ENCODE measurements at regions not wholly inside any gene's neighbourhood (a gene's known extent, or its start where the extent isn't known, plus 50 kb on each side); places are given as distances from the start of the nearest gene placed in this dataset.

DNA sequence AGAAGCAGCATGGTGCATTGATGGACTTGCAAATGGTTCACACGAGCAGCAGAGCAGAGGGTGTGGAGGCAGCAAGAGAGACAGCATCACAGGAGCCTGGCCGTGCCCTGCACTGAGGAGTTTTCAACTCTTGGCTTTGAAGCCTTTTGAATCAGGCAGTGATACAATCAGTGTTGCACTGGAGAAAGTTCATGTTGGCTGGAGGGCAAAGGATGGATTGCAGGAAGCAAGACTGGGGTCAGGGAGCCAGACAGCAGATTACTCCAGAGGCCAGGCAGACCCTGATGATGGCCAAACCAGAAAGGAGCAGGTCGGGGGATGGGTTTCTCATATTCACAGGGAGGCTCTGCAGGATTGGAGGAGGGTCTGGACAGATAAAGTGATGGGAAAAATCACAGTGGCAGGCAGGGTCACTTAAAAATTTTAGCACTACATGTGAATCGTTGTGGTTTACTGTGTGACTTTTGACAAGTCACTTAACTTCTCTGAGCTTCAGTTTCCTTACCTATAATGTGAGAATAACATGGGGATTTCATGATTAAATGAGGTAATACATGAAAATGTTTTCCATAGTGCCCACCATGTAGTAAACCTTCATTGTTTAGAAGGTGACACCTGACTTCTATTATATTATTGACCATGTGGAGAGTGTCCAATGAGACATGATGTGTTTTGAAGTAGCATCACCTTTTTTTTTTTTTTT, 125.3 kb downstream of the SALL1 start:
- peaks cover 0 to 7% of the 10 kb centered on the region in 2 experiments for H3K27me3 ChIP-seq (ENCODE audit: control insufficient read depth in 1 of 2, insufficient read depth in 2 of 2, low read length in 2 of 2)
- Mint-ChIP-seq H3K4me1 (ENCODE audit: low read depth) (no peaks in the 10 kb centered on the region), H3K9me3 (no peaks in the 10 kb centered on the region), H3K27me3 (peaks cover 15% of the 10 kb centered on the region), H3K27ac (no peak overlapping the region), H3K36me3 (ENCODE audit: low read depth) (no peaks in the 10 kb centered on the region), H3K4me3 (no peak overlapping the region)
- ChIA-PET CTCF (no interaction called here), POLR2A (no interaction called here)
- TF ChIP-seq, protein P1, sequence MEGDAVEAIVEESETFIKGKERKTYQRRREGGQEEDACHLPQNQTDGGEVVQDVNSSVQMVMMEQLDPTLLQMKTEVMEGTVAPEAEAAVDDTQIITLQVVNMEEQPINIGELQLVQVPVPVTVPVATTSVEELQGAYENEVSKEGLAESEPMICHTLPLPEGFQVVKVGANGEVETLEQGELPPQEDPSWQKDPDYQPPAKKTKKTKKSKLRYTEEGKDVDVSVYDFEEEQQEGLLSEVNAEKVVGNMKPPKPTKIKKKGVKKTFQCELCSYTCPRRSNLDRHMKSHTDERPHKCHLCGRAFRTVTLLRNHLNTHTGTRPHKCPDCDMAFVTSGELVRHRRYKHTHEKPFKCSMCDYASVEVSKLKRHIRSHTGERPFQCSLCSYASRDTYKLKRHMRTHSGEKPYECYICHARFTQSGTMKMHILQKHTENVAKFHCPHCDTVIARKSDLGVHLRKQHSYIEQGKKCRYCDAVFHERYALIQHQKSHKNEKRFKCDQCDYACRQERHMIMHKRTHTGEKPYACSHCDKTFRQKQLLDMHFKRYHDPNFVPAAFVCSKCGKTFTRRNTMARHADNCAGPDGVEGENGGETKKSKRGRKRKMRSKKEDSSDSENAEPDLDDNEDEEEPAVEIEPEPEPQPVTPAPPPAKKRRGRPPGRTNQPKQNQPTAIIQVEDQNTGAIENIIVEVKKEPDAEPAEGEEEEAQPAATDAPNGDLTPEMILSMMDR (IDR thresholded peaks at IDR 0.05) = no peak
- H3K36me3 ChIP-seq (ENCODE audit: insufficient read depth, low read length) = no peaks in the 10 kb centered on the region
- intact Hi-C loops (cut with DNase I, micrococcal nuclease) = no loop called here
- no peaks in the 10 kb centered on the region for H3K4me1 ChIP-seq (ENCODE audit: insufficient read depth, low read length)
- H3K27ac ChIP-seq (ENCODE audit: low read depth in 1 of 2, low read length in 2 of 2) = no peak overlapping the region
- peaks cover 0 to 11% of the 10 kb centered on the region in 2 experiments for H3K9me3 ChIP-seq (ENCODE audit: control insufficient read depth in 1 of 2, insufficient read depth in 1 of 2, low read length in 2 of 2)
- DNase-seq = no peak
- no peak overlapping the region for H3K4me3 ChIP-seq (ENCODE audit: low read length)
- ATAC-seq (ENCODE audit: poor library complexity) = no peak

DNA sequence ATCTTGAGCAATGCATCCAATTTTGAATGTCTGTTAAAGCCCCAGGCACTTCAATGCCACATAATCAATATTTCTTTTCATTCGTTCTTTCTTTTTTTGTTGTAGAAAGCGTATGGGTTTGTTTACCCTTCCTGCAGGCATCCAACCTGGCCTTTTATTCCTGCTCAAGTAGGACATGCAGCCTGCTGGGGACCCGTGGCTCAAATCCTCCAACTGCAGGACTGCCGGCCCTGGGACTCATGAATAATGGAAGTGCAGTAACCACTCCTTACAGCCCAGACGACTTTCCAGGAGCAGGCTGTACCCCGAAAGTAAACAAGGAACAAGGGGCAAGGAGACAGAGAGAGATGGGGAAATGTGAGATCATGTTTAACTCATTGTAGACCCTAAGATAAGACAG, 126.4 kb downstream of the SALL1 start:
- Mint-ChIP-seq H3K4me3 (no peak overlapping the region), H3K36me3 (ENCODE audit: low read depth) (no peaks in the 10 kb centered on the region), H3K4me1 (ENCODE audit: low read depth) (no peaks in the 10 kb centered on the region), H3K27ac (no peak overlapping the region), H3K27me3 (peaks cover 15% of the 10 kb centered on the region), H3K9me3 (no peaks in the 10 kb centered on the region)
- Histone ChIP-seq H3K9me3 (ENCODE audit: control insufficient read depth in 1 of 2, insufficient read depth in 1 of 2, low read length in 2 of 2) (peaks cover 0 to 11% of the 10 kb centered on the region in 2 experiments), H3K4me3 (ENCODE audit: low read length) (no peak overlapping the region), H3K27me3 (ENCODE audit: control insufficient read depth in 1 of 2, insufficient read depth in 2 of 2, low read length in 2 of 2) (peaks cover 0 to 8% of the 10 kb centered on the region in 2 experiments), H3K27ac (ENCODE audit: low read depth in 1 of 2, low read length in 2 of 2) (no peak overlapping the region), H3K4me1 (ENCODE audit: insufficient read depth, low read length) (no peaks in the 10 kb centered on the region), H3K36me3 (ENCODE audit: insufficient read depth, low read length) (no peaks in the 10 kb centered on the region)
- ATAC-seq (ENCODE audit: poor library complexity) (no peak), DNase-seq (no peak)
- intact Hi-C loops (cut with DNase I, micrococcal nuclease) = no loop called here
- ChIA-PET CTCF (no interaction called here), POLR2A (no interaction called here)
- TF ChIP-seq, protein P1 (IDR thresholded peaks at IDR 0.05) = no peak

DNA sequence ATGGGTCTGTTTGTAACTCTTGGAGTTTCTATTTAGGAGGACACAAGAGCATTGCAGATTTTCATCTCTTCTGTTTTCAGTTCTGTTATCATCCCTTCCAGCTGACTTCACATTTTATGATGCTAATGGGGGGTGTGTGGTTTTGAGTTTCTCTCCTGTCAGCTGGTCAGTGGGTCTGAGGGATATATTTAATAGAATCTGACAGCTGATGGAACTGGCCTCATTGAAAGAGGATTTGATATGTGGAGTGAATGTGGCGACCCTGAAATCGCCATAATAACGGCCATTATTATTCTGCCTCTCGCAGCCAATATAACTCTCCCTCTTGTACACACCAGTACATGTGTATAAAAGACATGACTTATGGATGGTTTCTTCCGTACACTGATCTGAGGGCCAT, 128.1 kb downstream of the SALL1 start:
- H3K36me3 Mint-ChIP-seq (ENCODE audit: low read depth) = no peaks in the 10 kb centered on the region
- no peak for DNase-seq
- TF ChIP-seq, protein P1 (IDR thresholded peaks at IDR 0.05) = no peak
- no peak overlapping the region for H3K27ac Mint-ChIP-seq
- intact Hi-C loops (cut with DNase I, micrococcal nuclease) = no loop called here
- ChIA-PET POLR2A (no interaction called here), CTCF (no interaction called here)
- no peak overlapping the region for H3K4me3 Mint-ChIP-seq
- H3K4me1 Mint-ChIP-seq (ENCODE audit: low read depth) = no peaks in the 10 kb centered on the region
- peaks cover 15% of the 10 kb centered on the region for H3K27me3 Mint-ChIP-seq
- no peaks in the 10 kb centered on the region for H3K9me3 Mint-ChIP-seq
- no peak overlapping the region for H3K4me3 ChIP-seq (ENCODE audit: low read length)
- ATAC-seq (ENCODE audit: poor library complexity) = no peak
- H3K27ac ChIP-seq (ENCODE audit: low read depth in 1 of 2, low read length in 2 of 2) = no peak overlapping the region
- peaks cover 0 to 11% of the 10 kb centered on the region in 2 experiments for H3K9me3 ChIP-seq (ENCODE audit: control insufficient read depth in 1 of 2, insufficient read depth in 1 of 2, low read length in 2 of 2)
- no peaks in the 10 kb centered on the region for H3K4me1 ChIP-seq (ENCODE audit: insufficient read depth, low read length)
- peaks cover 0 to 9% of the 10 kb centered on the region in 2 experiments for H3K27me3 ChIP-seq (ENCODE audit: control insufficient read depth in 1 of 2, insufficient read depth in 2 of 2, low read length in 2 of 2)
- no peaks in the 10 kb centered on the region for H3K36me3 ChIP-seq (ENCODE audit: insufficient read depth, low read length)
